DND-41 (cell line): ENCODE measurements at regions not wholly inside any gene's neighbourhood (a gene's known extent, or its start where the extent isn't known, plus 50 kb on each side); places are given as distances from the start of the nearest gene placed in this dataset.
"Not testable (repeated sequence)": the region's sequence is repeated elsewhere in the genome, so short reads cannot be mapped to it uniquely, and the experiment has no call there.

Experiments used
- ATAC-seq: fragments of 200-7000 bp; cut with Tn5 transposase; 3 replicates; pipeline ENCODE4 v1.9.1; 2021; ENCODE audit warnings: low read depth; ENCODE audit not compliant: insufficient read depth
- DNase-seq: peaks from one replicate; pipeline ENCODE4 v3.0.0-alpha.2; 2020
- H2AFZ ChIP-seq: 2 replicates; pipeline ENCODE4 v1.6.0; 2012; ENCODE audit warnings: low read depth, low read length
- H3K27ac ChIP-seq: 2 replicates; pipeline ENCODE4 v1.5.1; 2012; ENCODE audit warnings: low read length, inconsistent platforms
- H3K27me3 ChIP-seq: fragments of 200-600 bp; sonication (generic); 2 replicates; pipeline ENCODE4 v1.6.0; 2012; ENCODE audit warnings: low read length, mild to moderate bottlenecking, inconsistent platforms; ENCODE audit not compliant: insufficient read depth, poor library complexity
- H3K36me3 ChIP-seq: 2 replicates; pipeline ENCODE4 v1.5.1; 2012; ENCODE audit warnings: low read length, inconsistent platforms; ENCODE audit not compliant: insufficient read depth
- H3K4me1 ChIP-seq: 2 replicates; pipeline ENCODE4 v1.5.1; 2012; ENCODE audit warnings: mild to moderate bottlenecking, low read length; ENCODE audit not compliant: insufficient read depth
- H3K4me2 ChIP-seq: 2 replicates; pipeline ENCODE4 v1.6.0; 2012; ENCODE audit warnings: mild to moderate bottlenecking, moderate library complexity, low read length, inconsistent platforms; ENCODE audit not compliant: insufficient read depth
- H3K4me3 ChIP-seq, 2 experiments: fragments of 200-600 bp in 1 of 2; shearing (Covaris generic) in 1 of 2; 2 replicates each; pipeline ENCODE4 v1.5.1; 2012 to 2016; ENCODE audit warnings: inconsistent platforms in 2 of 2, low read length in 2 of 2, mild to moderate bottlenecking in 2 of 2, low read depth in 1 of 2, moderate library complexity in 1 of 2
- H3K79me2 ChIP-seq: 2 replicates; pipeline ENCODE4 v1.6.0; 2012; ENCODE audit warnings: low read length, inconsistent platforms; ENCODE audit not compliant: insufficient read depth
- H3K9ac ChIP-seq: 2 replicates; pipeline ENCODE4 v1.6.0; 2012; ENCODE audit warnings: low read depth, mild to moderate bottlenecking, inconsistent platforms, low read length, moderate library complexity
- H3K9me3 ChIP-seq: 2 replicates; pipeline ENCODE4 v1.5.1; 2012; ENCODE audit warnings: low read length, moderate library complexity, mild to moderate bottlenecking, inconsistent platforms; ENCODE audit not compliant: insufficient read depth, severe bottlenecking
- H4K20me1 ChIP-seq: 2 replicates; pipeline ENCODE4 v1.6.0; 2012; ENCODE audit warnings: low read length; ENCODE audit not compliant: insufficient read depth
- EZH2 ChIP-seq: IDR thresholded peaks from 3 replicates; pipeline ENCODE4 v1.6.1; 2012; ENCODE audit warnings: borderline replicate concordance, low read depth, mild to moderate bottlenecking, moderate library complexity, low read length, inconsistent platforms; ENCODE audit not compliant: severe bottlenecking
- TF ChIP-seq, protein P1 (sequence below): IDR thresholded peaks from 2 replicates; pipeline ENCODE4 v1.5.1; 2012; ENCODE audit warnings: borderline replicate concordance, low read length, moderate library complexity, mild to moderate bottlenecking; ENCODE audit not compliant: poor library complexity, severe bottlenecking; ENCODE audit errors: extremely low read depth

DNA sequence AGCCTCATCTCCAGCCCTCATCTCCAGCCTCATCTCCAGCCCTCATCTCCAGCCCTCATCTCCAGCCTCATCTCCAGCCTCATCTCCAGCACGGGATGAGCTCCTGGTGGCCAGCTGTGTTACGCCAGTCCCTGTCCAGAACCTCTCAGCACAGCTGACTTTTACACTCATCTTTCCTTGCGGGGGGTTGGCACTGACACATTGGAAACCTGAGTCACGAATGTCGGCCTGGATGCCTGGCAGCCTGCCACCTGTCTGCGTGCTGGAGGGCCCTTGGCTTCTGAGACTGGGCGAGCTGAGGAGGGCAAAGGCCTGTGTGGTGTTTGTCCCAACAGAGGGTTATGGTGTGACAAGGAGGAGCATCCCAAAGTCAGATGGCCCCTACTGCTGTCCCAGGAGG, 66.1 kb upstream of the HGFAC start:
- DNase-seq: no peak
- peaks cover 5% of the 10 kb centered on the region for H3K27me3 ChIP-seq
- H3K4me2 ChIP-seq: no peak overlapping the region
- H3K79me2 ChIP-seq: no peaks in the 10 kb centered on the region
- peaks cover 17% of the 10 kb centered on the region for H3K9me3 ChIP-seq
- H3K27ac ChIP-seq: no peak overlapping the region
- H3K36me3 ChIP-seq: no peaks in the 10 kb centered on the region
- H3K9ac ChIP-seq: no peak overlapping the region
- ATAC-seq: no peak
- H3K4me1 ChIP-seq: peaks cover under 1% of the 10 kb centered on the region; the same call in 1 of the 2 replicates
- H2AFZ ChIP-seq: no peak overlapping the region
- no peak for TF ChIP-seq EZH2
- TF ChIP-seq, protein P1, sequence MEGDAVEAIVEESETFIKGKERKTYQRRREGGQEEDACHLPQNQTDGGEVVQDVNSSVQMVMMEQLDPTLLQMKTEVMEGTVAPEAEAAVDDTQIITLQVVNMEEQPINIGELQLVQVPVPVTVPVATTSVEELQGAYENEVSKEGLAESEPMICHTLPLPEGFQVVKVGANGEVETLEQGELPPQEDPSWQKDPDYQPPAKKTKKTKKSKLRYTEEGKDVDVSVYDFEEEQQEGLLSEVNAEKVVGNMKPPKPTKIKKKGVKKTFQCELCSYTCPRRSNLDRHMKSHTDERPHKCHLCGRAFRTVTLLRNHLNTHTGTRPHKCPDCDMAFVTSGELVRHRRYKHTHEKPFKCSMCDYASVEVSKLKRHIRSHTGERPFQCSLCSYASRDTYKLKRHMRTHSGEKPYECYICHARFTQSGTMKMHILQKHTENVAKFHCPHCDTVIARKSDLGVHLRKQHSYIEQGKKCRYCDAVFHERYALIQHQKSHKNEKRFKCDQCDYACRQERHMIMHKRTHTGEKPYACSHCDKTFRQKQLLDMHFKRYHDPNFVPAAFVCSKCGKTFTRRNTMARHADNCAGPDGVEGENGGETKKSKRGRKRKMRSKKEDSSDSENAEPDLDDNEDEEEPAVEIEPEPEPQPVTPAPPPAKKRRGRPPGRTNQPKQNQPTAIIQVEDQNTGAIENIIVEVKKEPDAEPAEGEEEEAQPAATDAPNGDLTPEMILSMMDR: no peak
- H3K4me3 ChIP-seq: no peak overlapping the region
- H4K20me1 ChIP-seq: peaks cover 28% of the 10 kb centered on the region

DNA sequence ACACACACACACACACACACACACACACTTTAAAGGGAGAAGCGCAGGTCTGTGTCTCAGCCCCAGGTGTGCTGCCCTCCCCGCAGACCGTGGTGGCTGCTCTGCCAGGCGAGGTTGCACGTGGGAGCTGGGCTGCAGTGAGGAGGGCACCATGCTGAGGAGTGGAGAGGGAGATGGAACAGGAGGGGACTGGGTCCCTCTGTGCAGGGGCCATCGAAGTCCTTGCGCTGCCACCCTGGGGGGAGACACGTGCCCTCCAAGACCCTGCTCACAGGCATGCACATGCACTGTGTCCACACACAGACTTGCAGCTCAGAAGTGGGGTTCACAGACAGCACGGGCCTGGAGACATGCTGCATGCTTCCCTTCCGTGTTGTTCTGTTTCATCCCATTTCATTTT, 65.5 kb upstream of the HGFAC start:
- H3K4me1 ChIP-seq: no peaks in the 10 kb centered on the region
- H3K9me3 ChIP-seq: peaks cover 18% of the 10 kb centered on the region
- H3K4me2 ChIP-seq: no peak overlapping the region
- no peak overlapping the region for H3K9ac ChIP-seq
- no peak overlapping the region for H2AFZ ChIP-seq
- no peak overlapping the region for H3K27ac ChIP-seq
- H3K79me2 ChIP-seq: no peaks in the 10 kb centered on the region
- H3K27me3 ChIP-seq: no peaks in the 10 kb centered on the region
- TF ChIP-seq EZH2: no peak
- TF ChIP-seq, protein P1: no peak
- DNase-seq: no peak
- H3K36me3 ChIP-seq: no peaks in the 10 kb centered on the region
- peaks cover 24% of the 10 kb centered on the region for H4K20me1 ChIP-seq
- no peak overlapping the region for H3K4me3 ChIP-seq
- no peak for ATAC-seq

DNA sequence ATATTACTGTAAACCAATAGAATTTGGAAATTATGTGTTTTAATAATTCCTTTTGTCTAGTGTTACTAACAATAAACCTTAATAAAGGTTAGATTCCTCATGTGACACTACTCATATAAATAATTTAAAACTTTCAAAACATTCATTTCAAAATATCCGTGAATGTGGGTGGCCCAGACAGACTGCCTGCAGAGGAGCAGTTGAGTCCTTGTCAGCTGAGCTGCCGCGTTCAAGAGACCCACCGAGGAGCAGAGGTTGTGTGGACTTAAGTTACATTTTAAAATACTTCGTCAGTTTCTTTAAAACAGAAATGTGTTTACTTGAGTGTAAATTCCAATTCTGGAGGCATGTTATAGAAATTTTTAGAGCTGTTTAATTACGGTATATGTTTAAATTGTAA, 64.2 kb upstream of the HGFAC start:
- ATAC-seq: no peak
- no peak overlapping the region for H3K27ac ChIP-seq
- H3K36me3 ChIP-seq: no peaks in the 10 kb centered on the region
- H3K27me3 ChIP-seq: no peaks in the 10 kb centered on the region
- peaks cover 18% of the 10 kb centered on the region for H3K9me3 ChIP-seq
- H3K9ac ChIP-seq: no peak overlapping the region
- no peaks in the 10 kb centered on the region for H3K4me1 ChIP-seq
- H3K79me2 ChIP-seq: no peaks in the 10 kb centered on the region
- no peak overlapping the region for H3K4me2 ChIP-seq
- TF ChIP-seq, protein P1: no peak
- no peak for TF ChIP-seq EZH2
- H3K4me3 ChIP-seq: no peak overlapping the region
- no peak for DNase-seq
- no peak overlapping the region for H2AFZ ChIP-seq
- peaks cover 12% of the 10 kb centered on the region; the same call in 1 of the 2 replicates for H4K20me1 ChIP-seq

DNA sequence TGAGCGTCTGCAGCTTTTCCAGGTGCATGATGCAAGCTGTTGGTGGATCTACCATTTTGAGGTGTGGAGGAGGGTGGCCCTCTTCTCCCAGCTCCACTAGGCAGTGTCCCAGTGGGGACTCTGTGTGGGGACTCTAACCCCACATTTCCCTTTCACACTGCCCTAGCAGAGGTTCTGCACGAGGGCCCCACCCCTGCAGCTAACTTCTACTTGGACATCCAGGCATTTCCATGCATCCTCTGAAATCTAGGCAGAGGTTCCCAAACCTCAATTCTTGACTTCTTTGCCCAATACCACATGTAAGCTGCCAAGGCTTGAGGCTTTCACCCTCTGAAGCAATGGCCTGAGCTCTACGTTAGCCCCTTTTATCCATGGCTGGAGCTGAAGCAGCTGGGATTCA, 61.4 kb upstream of the HGFAC start:
- not testable (repeated sequence) for H3K4me2 ChIP-seq, H3K4me3 ChIP-seq, H2AFZ ChIP-seq, ATAC-seq, H3K36me3 ChIP-seq, H3K79me2 ChIP-seq, H3K27ac ChIP-seq, DNase-seq, H3K4me1 ChIP-seq, H3K9ac ChIP-seq, H3K27me3 ChIP-seq, H4K20me1 ChIP-seq
- peaks cover 18% of the 10 kb centered on the region for H3K9me3 ChIP-seq

DNA sequence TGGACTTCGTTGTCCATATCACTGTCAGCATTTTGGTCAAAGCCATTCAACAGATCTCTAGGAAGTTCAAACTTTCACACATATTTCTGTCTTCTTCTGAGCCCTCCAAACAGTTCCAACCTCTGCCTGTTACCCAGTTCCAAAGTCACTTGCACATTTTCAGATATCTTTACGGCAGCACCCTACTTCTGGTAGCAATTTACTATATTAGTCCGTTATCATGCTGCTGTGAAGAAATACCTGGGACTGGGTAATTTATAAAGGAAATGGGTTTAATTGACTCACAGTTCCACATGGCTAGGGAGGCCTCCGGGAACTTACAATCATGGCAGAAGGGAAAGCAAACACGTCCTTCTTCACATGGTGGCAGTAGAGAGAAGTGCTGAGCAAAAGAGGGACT, 60.6 kb upstream of the HGFAC start:
- H3K4me1 ChIP-seq, H2AFZ ChIP-seq, H4K20me1 ChIP-seq, DNase-seq, H3K4me2 ChIP-seq, H3K27ac ChIP-seq, H3K79me2 ChIP-seq, ATAC-seq, H3K9ac ChIP-seq, H3K4me3 ChIP-seq, H3K36me3 ChIP-seq, H3K27me3 ChIP-seq: not testable (repeated sequence)
- peaks cover 18% of the 10 kb centered on the region for H3K9me3 ChIP-seq
